Epithelial cell of proximal tubule (primary cell): ENCODE measurements at regions not wholly inside any gene's neighbourhood (a gene's known extent, or its start where the extent isn't known, plus 50 kb on each side); places are given as distances from the start of the nearest gene placed in this dataset.

Source experiments
- DNase-seq: peaks from one replicate; pipeline ENCODE4 v3.0.0-alpha.2; 2011; ENCODE audit warnings: low read depth
- H3K4me3 ChIP-seq: 2 replicates; pipeline ENCODE4 v1.5.1; 2011; ENCODE audit warnings: low read depth, mild to moderate bottlenecking, low read length
- TF ChIP-seq, protein P1 (sequence below): conservative IDR thresholded peaks from 2 replicates; pipeline ENCODE4 v1.5.1; 2012; ENCODE audit warnings: low read depth, mild to moderate bottlenecking, low read length

DNA sequence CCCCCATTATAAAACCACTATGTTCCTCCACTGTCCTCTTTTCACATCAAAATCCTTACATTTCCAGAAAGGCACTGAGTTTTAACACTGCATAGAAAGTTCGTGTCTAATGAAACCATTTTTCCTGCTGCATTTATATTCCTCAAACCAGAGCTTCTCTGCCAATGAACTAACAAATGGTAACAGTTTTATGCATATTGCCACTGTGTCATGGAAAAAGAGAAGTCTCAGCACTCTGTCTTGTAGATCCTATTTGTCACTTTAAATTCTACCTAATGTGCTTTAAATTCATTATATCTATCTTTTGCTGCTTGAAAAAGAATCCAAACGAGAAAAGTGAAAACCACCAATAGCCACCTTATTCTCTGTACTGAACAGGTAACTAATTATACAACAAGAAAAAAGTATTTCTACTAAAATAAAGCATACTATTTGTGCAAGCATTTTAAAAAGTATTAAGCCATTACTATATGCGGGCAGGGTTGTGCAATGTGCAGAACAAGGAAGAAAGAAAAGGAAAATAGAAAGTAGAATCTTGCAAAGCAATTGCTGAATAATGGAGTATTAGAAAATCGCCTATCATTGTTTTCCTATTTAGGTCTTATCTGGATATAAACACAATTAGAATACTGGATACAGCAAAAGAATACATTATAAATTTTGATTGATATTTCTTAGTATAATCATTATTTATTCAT lies 328.9 kb downstream of the ZEB2 start:
- TF ChIP-seq, protein P1, sequence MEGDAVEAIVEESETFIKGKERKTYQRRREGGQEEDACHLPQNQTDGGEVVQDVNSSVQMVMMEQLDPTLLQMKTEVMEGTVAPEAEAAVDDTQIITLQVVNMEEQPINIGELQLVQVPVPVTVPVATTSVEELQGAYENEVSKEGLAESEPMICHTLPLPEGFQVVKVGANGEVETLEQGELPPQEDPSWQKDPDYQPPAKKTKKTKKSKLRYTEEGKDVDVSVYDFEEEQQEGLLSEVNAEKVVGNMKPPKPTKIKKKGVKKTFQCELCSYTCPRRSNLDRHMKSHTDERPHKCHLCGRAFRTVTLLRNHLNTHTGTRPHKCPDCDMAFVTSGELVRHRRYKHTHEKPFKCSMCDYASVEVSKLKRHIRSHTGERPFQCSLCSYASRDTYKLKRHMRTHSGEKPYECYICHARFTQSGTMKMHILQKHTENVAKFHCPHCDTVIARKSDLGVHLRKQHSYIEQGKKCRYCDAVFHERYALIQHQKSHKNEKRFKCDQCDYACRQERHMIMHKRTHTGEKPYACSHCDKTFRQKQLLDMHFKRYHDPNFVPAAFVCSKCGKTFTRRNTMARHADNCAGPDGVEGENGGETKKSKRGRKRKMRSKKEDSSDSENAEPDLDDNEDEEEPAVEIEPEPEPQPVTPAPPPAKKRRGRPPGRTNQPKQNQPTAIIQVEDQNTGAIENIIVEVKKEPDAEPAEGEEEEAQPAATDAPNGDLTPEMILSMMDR, result no peak
- no peak overlapping the region for H3K4me3 ChIP-seq
- DNase-seq, result no peak

GRCh38 chr2:144183727-144184126 lies 336.2 kb downstream of the ZEB2 start:
- TF ChIP-seq, protein P1, result no peak

GRCh38 chr2:144181001-144181400 lies 338.9 kb downstream of the ZEB2 start:
- no peak overlapping the region for H3K4me3 ChIP-seq
- TF ChIP-seq, protein P1, result no peak
- no peak for DNase-seq

More at GRCh38 chr2:144183727-144184126, 336.2 kb downstream of the ZEB2 start:
- H3K4me3 ChIP-seq, result no peak overlapping the region
- no peak for DNase-seq

DNA sequence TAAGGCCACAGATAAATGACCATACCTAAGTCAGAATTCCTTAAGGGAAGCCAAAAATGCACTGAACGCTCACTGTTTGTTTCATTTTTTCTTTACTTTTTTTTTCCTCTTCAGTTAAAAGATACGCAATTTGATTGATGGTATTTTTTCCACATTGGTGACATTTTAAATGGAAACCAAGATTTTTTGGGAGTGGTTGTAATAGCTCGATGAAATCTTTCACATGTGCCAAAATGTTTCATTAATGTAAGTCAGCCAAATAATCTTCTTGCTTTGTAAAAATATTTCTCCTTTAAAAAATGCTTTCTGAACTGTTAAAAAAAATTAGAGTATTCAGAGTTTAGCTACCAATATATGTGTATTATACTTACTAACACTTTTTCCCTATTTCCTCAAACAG lies 339.8 kb downstream of the ZEB2 start:
- TF ChIP-seq, protein P1, result no peak
- no peak for DNase-seq
- H3K4me3 ChIP-seq, result no peak overlapping the region

DNA sequence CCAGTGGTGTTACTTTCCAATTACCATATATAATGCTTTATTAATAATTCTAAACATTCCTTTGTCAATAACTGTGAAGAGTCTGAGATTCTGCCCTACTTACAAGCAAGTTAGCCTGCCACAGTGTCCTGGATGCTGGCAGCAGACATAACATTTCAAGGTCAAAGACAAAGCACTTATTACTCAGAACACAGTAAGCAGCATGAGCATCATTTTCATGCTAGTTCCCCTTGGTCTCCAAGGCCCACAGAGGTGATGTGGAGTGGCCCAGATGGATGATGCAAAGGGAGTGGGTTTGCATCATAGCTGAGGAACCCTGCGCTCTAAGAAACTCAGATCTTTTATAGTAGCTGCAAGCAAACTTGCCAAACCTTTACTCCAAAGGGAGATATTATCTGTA lies 349.7 kb downstream of the ZEB2 start:
- H3K4me3 ChIP-seq, result no peak overlapping the region
- TF ChIP-seq, protein P1, result no peak
- DNase-seq, result no peak

GRCh38 chr2:144166743-144167142 lies 353.2 kb downstream of the ZEB2 start:
- H3K4me3 ChIP-seq, result no peak overlapping the region
- TF ChIP-seq, protein P1, result no peak
- no peak for DNase-seq
